GM18868 (cell line): ENCODE measurements at regions not wholly inside any gene's neighbourhood (a gene's known extent, or its start where the extent isn't known, plus 50 kb on each side); places are given as distances from the start of the nearest gene placed in this dataset.
"Not testable (repeated sequence)": the region's sequence is repeated elsewhere in the genome, so short reads cannot be mapped to it uniquely, and the experiment has no call there.

Experiments used
- ATAC-seq: cut with Tn5 transposase; IDR thresholded peaks from one replicate; pipeline ENCODE4 v1.9.1; 2021; ENCODE audit warnings: mild to moderate bottlenecking, moderate library complexity; ENCODE audit not compliant: unreplicated experiment

GRCh38 chr14:38721822-38722431 lies 381.1 kb downstream of the SEC23A start:
- ATAC-seq: peak; percentile 95

GRCh38 chr14:38718519-38718918 lies 384.5 kb downstream of the SEC23A start:
- no peak for ATAC-seq

GRCh38 chr14:38716926-38717325 lies 386.1 kb downstream of the SEC23A start:
- ATAC-seq: peak; percentile 46

GRCh38 chr14:38710881-38711280 lies 392.2 kb downstream of the SEC23A start:
- no peak for ATAC-seq

GRCh38 chr14:38710196-38710595 lies 392.8 kb downstream of the SEC23A start:
- no peak for ATAC-seq

- ATAC-seq: no peak
Observed at GRCh38 chr14:38705220-38705619, 397.8 kb downstream of the SEC23A start.

- no peak for ATAC-seq
Observed at GRCh38 chr14:38704220-38704619, 398.8 kb downstream of the SEC23A start.

- no peak for ATAC-seq
Observed at GRCh38 chr14:38696925-38697324, 406.1 kb downstream of the SEC23A start.

- no peak for ATAC-seq
Observed at GRCh38 chr14:38693423-38693822, 409.6 kb downstream of the SEC23A start.

- no peak for ATAC-seq
Observed at GRCh38 chr14:38669027-38669426, 413.1 kb upstream of the CLEC14A start.

GRCh38 chr14:38663382-38663781 lies 407.5 kb upstream of the CLEC14A start:
- no peak for ATAC-seq

- no peak for ATAC-seq
Observed at GRCh38 chr14:38662781-38663180, 406.9 kb upstream of the CLEC14A start.

GRCh38 chr14:38646391-38646790 lies 390.5 kb upstream of the CLEC14A start:
- no peak for ATAC-seq

- not testable (repeated sequence) for ATAC-seq
Observed at GRCh38 chr14:38634913-38635312, 379.0 kb upstream of the CLEC14A start.

- no peak for ATAC-seq
Observed at GRCh38 chr14:38629412-38629811, 373.5 kb upstream of the CLEC14A start.

- ATAC-seq: no peak
Observed at GRCh38 chr14:38627163-38627562, 371.3 kb upstream of the CLEC14A start.

- no peak for ATAC-seq
Observed at GRCh38 chr14:38623661-38624060, 367.8 kb upstream of the CLEC14A start.

- ATAC-seq: peak; percentile 68
Observed at GRCh38 chr14:38618514-38618913, 362.6 kb upstream of the CLEC14A start.

- no peak for ATAC-seq
Observed at GRCh38 chr14:38616959-38617358, 361.1 kb upstream of the CLEC14A start.

GRCh38 chr14:38611928-38612327 lies 356.0 kb upstream of the CLEC14A start:
- no peak for ATAC-seq

GRCh38 chr14:38608244-38608643 lies 352.4 kb upstream of the CLEC14A start:
- no peak for ATAC-seq

- no peak for ATAC-seq
Observed at GRCh38 chr14:38605193-38606114, 349.6 kb upstream of the CLEC14A start.
